SK-N-MC (cell line): ENCODE measurements at regions not wholly inside any gene's neighbourhood (a gene's known extent, or its start where the extent isn't known, plus 50 kb on each side); places are given as distances from the start of the nearest gene placed in this dataset.

ENCODE experiments used
- EZH2 ChIP-seq: fragments of 200-600 bp; sonication (generic); IDR thresholded peaks from one replicate; pipeline ENCODE4 v1.6.1; 2017; ENCODE audit warnings: antibody characterized with exemption
- FOXP2 ChIP-seq: optimal IDR thresholded peaks from 2 replicates; pipeline ENCODE3; 2011; ENCODE audit warnings: mild to moderate bottlenecking, moderate library complexity; ENCODE audit not compliant: insufficient read depth; ENCODE audit errors: extremely low read length, control extremely low read depth

- TF ChIP-seq EZH2, result no peak
- TF ChIP-seq FOXP2, result no peak
These were observed 59.1 kb upstream of the UMPS start for GRCh38 chr3:124671106-124671505.
